Testis (tissue), 2 donors: ENCODE measurements at regions not wholly inside any gene's neighbourhood (a gene's known extent, or its start where the extent isn't known, plus 50 kb on each side); places are given as distances from the start of the nearest gene placed in this dataset.

Source experiments
- CTCF ChIP-seq, 3 experiments: fragments of 450-650 bp in 2 of 3; fragments of 200-600 bp in 1 of 3; sonication (generic) in 1 of 3; IDR thresholded peaks; one replicate each; pipeline ENCODE4 v1.5.1; 2016 to 2019; ENCODE audit warnings: antibody characterized with exemption in 3 of 3, mild to moderate bottlenecking in 2 of 3, moderate library complexity in 1 of 3
- POLR2A ChIP-seq: fragments of 450-650 bp; IDR thresholded peaks from one replicate; pipeline ENCODE4 v1.6.1; 2017; ENCODE audit warnings: antibody characterized with exemption, mild to moderate bottlenecking, moderate library complexity

GRCh38 chr18:27780061-27780745, 396.7 kb downstream of the CDH2 start:
- TF ChIP-seq CTCF (IDR thresholded peaks at IDR 0.05) (no peak), POLR2A (no peak)
